SK-N-MC (cell line): ENCODE measurements at regions not wholly inside any gene's neighbourhood (a gene's known extent, or its start where the extent isn't known, plus 50 kb on each side); places are given as distances from the start of the nearest gene placed in this dataset.
"Not testable (repeated sequence)": the region's sequence is repeated elsewhere in the genome, so short reads cannot be mapped to it uniquely, and the experiment has no call there.

ENCODE experiments used
- DNase-seq: peaks from one replicate; pipeline ENCODE4 v3.0.0-alpha.2; 2011; ENCODE audit warnings: low read depth, low spot score
- H3K27ac ChIP-seq: fragments of 200-600 bp; sonication (generic); 2 replicates; pipeline ENCODE4 v1.5.1; 2016; ENCODE audit warnings: mixed run types
- H3K36me3 ChIP-seq: fragments of 200-600 bp; sonication (generic); 2 replicates; pipeline ENCODE4 v1.6.1; 2017; ENCODE audit warnings: antibody characterized with exemption, low read length, mixed read lengths; ENCODE audit not compliant: insufficient read depth
- H3K4me3 ChIP-seq: fragments of 200-600 bp; sonication (generic); 2 replicates; pipeline ENCODE4 v1.5.1; 2016
- H3K9ac ChIP-seq: fragments of 200-600 bp; sonication (generic); 2 replicates; pipeline ENCODE4 v1.8.0; 2017; ENCODE audit warnings: mixed run types, mixed read lengths; ENCODE audit not compliant: insufficient read length
- H3K9me3 ChIP-seq: fragments of 200-600 bp; sonication (generic); 2 replicates; pipeline ENCODE4 v1.6.1; 2017; ENCODE audit warnings: low read depth, mild to moderate bottlenecking, antibody characterized with exemption, low read length, moderate library complexity, mixed read lengths
- EZH2 ChIP-seq: fragments of 200-600 bp; sonication (generic); IDR thresholded peaks from one replicate; pipeline ENCODE4 v1.6.1; 2017; ENCODE audit warnings: antibody characterized with exemption
- FOXP2 ChIP-seq: optimal IDR thresholded peaks from 2 replicates; pipeline ENCODE3; 2011; ENCODE audit warnings: mild to moderate bottlenecking, moderate library complexity; ENCODE audit not compliant: insufficient read depth; ENCODE audit errors: extremely low read length, control extremely low read depth
- POLR2AphosphoS5 ChIP-seq: IDR thresholded peaks from 2 replicates; pipeline ENCODE4 v1.6.1; 2012; ENCODE audit warnings: mild to moderate bottlenecking, low read depth, low read length, borderline replicate concordance

DNA sequence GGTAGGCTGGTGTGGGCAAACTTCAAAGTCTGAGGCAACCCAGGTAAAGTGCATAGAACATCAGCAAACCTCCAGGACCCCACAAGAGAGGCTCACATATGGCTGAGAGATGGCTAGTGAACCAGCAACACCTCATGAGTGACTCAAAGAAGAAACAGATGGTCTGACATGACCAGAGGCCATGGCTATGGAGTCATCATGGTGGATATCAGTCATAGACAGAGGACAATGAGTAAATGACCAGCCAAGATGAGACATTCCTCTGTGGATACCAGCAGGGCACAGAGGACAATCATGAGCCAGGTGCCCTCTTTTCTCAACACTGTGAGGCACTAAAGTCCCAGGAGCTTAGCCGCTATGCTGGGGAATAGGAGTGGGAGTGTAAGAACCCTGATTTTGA is 180.8 kb downstream of the RASEF start:
- H3K9ac ChIP-seq = no peak overlapping the region
- TF ChIP-seq POLR2AphosphoS5 (no peak), EZH2 (no peak), FOXP2 (no peak)
- no peak overlapping the region for H3K4me3 ChIP-seq
- no peaks in the 10 kb centered on the region for H3K9me3 ChIP-seq
- H3K27ac ChIP-seq = no peak overlapping the region
- no peaks in the 10 kb centered on the region for H3K36me3 ChIP-seq
- DNase-seq = no peak

DNA sequence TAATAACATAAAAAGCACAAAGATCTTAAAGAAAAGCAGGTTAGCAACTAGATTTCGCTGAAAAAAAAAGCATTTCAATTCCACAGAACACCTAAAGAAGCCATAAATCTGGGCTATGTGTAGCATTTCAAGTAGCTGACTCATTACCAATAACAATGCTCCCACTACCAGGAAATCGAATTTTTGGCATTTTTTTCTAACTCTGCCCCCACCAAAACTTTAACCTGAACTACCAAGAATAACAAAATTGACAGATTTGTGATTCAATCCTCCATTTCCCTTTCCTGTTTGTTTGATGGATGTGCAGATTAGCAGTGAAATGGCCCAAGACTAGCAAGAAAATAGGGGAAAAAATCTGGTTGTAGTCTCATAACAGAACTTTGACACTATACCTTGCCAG is 180.2 kb downstream of the RASEF start:
- TF ChIP-seq POLR2AphosphoS5 (no peak), FOXP2 (no peak), EZH2 (no peak)
- no peaks in the 10 kb centered on the region for H3K36me3 ChIP-seq
- no peak overlapping the region for H3K27ac ChIP-seq
- no peak overlapping the region for H3K9ac ChIP-seq
- no peak for DNase-seq
- no peaks in the 10 kb centered on the region for H3K9me3 ChIP-seq
- H3K4me3 ChIP-seq = no peak overlapping the region

DNA sequence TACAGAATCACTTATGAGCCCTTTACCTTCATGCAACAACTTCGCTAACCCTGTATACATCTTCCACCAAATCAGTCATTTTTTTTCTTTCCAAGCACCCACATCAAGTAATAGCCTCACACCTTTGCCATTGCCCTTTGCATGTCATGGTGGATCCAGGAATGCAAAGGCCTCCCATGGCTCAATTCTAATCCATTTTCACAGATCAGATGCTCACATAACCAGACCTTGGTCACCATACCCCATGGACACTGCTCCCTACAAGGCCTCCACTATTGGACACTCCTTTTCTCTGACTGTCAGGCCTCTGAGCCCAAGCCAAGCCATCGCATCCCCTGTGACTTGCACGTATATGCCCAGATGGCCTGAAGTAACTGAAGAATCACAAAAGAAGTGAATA is 179.5 kb downstream of the RASEF start:
- no peak overlapping the region for H3K4me3 ChIP-seq
- no peak overlapping the region for H3K9ac ChIP-seq
- H3K9me3 ChIP-seq = no peaks in the 10 kb centered on the region
- no peaks in the 10 kb centered on the region for H3K36me3 ChIP-seq
- no peak overlapping the region for H3K27ac ChIP-seq
- no peak for TF ChIP-seq EZH2
- no peak for TF ChIP-seq POLR2AphosphoS5
- TF ChIP-seq FOXP2 = no peak
- DNase-seq = no peak

DNA sequence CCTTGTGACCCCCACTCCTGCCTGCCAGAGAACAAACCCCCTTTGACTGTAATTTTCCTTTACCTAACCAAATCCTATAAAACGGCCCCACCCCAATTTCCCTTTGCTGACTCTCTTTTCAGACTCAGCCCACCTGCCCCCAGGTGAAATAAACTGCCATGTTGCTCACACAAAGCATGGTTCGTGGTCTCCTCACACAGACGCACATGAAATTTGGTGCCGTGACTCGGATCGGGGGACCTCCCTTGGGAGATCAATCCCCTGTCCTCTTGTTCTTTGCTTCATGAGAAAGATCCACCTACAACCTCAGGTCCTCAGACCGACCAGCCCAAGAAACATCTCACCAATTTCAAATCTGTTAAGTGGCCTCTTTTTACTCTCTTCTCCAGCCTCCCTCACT is 179.0 kb downstream of the RASEF start:
- not testable (repeated sequence) for DNase-seq, H3K27ac ChIP-seq, H3K9me3 ChIP-seq, H3K4me3 ChIP-seq, H3K36me3 ChIP-seq, H3K9ac ChIP-seq

DNA sequence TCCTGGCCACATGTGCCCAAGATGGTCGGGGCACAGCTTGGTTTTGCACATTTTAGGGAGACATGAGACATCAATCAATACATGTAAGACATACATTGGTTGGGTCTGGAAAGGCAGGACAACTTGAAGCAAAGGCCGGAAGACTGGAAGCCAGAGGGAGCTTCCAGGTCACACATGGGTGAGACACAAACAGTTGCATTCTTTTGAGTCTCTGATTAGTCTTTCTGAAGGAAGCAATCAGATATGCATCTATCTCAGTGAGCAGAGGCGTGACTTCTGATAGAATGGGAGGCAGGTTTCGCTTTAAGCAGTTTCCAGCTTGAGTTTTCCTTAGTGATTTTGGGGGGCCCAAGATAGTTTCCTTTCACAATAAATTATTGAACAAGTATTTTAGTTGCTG is 172.5 kb downstream of the RASEF start:
- TF ChIP-seq POLR2AphosphoS5 (no peak), FOXP2 (no peak)
- Histone ChIP-seq H3K9ac (no peak overlapping the region), H3K9me3 (no peaks in the 10 kb centered on the region), H3K27ac (no peak overlapping the region), H3K4me3 (no peak overlapping the region), H3K36me3 (no peaks in the 10 kb centered on the region)
- no peak for DNase-seq

DNA sequence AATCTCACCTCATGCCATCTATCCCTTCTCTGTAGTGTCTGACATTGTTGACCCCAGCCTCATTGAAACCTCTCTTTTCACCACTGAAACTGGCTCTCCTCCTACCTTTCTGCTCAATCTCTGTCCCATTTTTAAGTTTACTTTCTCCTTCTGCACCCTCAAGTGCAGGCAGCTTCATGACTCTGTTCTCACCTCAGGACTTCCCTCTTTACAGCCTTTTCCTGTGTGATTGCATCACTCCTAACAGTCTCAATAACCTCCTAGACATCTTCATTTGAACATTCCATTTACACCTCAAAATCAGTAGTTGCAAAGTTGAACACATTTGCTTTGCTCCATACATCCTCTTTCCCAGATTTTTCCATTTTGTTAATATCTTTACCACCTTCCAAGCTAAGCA is 172.1 kb downstream of the RASEF start:
- H3K36me3 ChIP-seq = no peaks in the 10 kb centered on the region
- H3K27ac ChIP-seq = no peak overlapping the region
- H3K4me3 ChIP-seq = no peak overlapping the region
- no peaks in the 10 kb centered on the region for H3K9me3 ChIP-seq
- no peak overlapping the region for H3K9ac ChIP-seq
- no peak for DNase-seq
- TF ChIP-seq EZH2 (no peak), POLR2AphosphoS5 (no peak), FOXP2 (no peak)

DNA sequence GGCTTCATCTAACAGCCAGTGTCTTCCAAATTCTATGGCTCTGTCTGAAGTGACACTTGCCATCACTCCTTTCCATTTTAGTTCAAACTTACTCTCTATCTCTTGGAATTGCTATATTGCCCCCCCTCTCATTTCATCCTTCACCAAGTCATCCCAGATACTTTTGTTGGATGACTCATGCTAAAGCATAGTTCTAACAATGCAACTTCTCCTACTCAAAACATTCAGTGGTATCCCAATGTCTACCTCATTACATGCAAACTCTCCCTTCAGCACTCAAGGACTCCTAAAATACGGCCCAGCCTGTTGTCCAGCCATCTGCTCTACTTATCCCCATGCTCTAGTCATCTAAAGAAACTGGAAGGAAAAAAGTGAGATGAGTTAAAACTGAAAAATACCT is 171.6 kb downstream of the RASEF start:
- DNase-seq = no peak
- Histone ChIP-seq H3K27ac (no peak overlapping the region), H3K9ac (no peak overlapping the region), H3K36me3 (no peaks in the 10 kb centered on the region), H3K9me3 (no peaks in the 10 kb centered on the region), H3K4me3 (no peak overlapping the region)
- no peak for TF ChIP-seq POLR2AphosphoS5
- TF ChIP-seq EZH2 = no peak
- TF ChIP-seq FOXP2 = no peak

DNA sequence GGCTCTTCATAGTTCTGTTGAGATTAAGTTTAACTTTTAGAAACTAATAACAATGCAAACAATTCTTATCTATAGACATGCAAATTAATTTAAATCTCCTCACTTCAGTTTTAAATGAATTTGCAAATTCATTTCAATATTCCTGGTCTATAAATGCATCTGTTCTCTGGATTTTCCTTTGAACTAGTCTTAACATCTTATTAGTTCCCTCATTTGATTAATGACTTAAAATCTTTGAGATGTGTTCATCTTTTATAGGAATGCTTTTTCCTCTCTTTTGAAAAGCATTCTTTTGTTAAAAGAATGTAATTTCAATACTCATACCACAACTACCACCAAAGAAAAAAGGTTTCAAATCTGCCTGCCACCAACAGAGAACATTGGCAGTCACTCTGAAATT is 169.4 kb downstream of the RASEF start:
- no peak for DNase-seq
- TF ChIP-seq EZH2 (no peak), POLR2AphosphoS5 (no peak), FOXP2 (no peak)
- no peaks in the 10 kb centered on the region for H3K36me3 ChIP-seq

DNA sequence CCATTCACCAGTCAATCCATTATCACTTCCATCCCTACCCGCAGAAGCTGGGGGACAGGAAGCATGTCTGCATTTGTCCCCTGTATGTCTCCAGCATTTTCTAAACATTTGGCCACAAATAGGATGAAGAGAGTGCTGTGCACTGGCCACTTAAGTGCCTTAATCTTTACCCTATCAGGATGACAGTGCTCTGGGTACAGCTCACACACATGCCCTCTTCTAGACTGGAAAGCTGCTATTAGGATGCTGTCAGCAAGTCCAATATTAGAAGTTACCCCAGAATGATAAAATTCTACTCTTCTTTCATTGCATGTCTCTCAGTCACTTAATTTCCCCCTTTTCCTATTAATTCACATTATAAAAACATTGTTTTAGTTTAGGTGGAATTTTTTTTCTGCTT is 168.4 kb downstream of the RASEF start:
- TF ChIP-seq FOXP2 (no peak), POLR2AphosphoS5 (no peak), EZH2 (no peak)
- Histone ChIP-seq H3K4me3 (no peak overlapping the region), H3K36me3 (no peaks in the 10 kb centered on the region), H3K27ac (no peak overlapping the region), H3K9ac (no peak overlapping the region), H3K9me3 (no peaks in the 10 kb centered on the region)
- no peak for DNase-seq

More for the DNA sequence above, 169.4 kb downstream of the RASEF start:
- H3K4me3 ChIP-seq = no peak overlapping the region
- H3K9ac ChIP-seq = no peak overlapping the region
- no peaks in the 10 kb centered on the region for H3K9me3 ChIP-seq
- H3K27ac ChIP-seq = no peak overlapping the region
